OCI-LY3 (cell line): ENCODE measurements at regions not wholly inside any gene's neighbourhood (a gene's known extent, or its start where the extent isn't known, plus 50 kb on each side); places are given as distances from the start of the nearest gene placed in this dataset.

ENCODE experiments used
- CTCF ChIP-seq: fragments of 200-600, 300-600 bp; sonication (generic); IDR thresholded peaks from 2 replicates; pipeline ENCODE4 v1.5.1; 2014; ENCODE audit warnings: antibody characterized with exemption, low read length, low read depth
- EZH2phosphoT487 ChIP-seq: fragments of 200-600 bp; shearing (Covaris generic); IDR thresholded peaks from 2 replicates; pipeline ENCODE4 v1.6.1; 2018; ENCODE audit warnings: antibody characterized with exemption, mixed run types, low read depth

GRCh38 chr12:47340411-47341015, 260.8 kb upstream of the AMIGO2 start:
- TF ChIP-seq CTCF (no peak), EZH2phosphoT487 (no peak)
